Neuron (in vitro differentiated cells): ENCODE measurements at regions not wholly inside any gene's neighbourhood (a gene's known extent, or its start where the extent isn't known, plus 50 kb on each side); places are given as distances from the start of the nearest gene placed in this dataset.
A peak's percentile ranks its signal among the peaks of the same experiment; 100 is the strongest.

Experiments
- H2AFZ ChIP-seq: one replicate; pipeline ENCODE4 v1.6.1; 2013; ENCODE audit warnings: low read depth, mild to moderate bottlenecking, inconsistent platforms, low read length, moderate library complexity
- H3K27me3 ChIP-seq: one replicate; pipeline ENCODE4 v1.6.1; 2013; ENCODE audit warnings: low read length; ENCODE audit not compliant: insufficient read depth
- H3K36me3 ChIP-seq: one replicate; pipeline ENCODE4 v1.6.1; 2013; ENCODE audit warnings: low read length; ENCODE audit not compliant: insufficient read depth
- H3K4me1 ChIP-seq: one replicate; pipeline ENCODE4 v1.6.1; 2013; ENCODE audit warnings: low read length; ENCODE audit not compliant: insufficient read depth
- H3K4me3 ChIP-seq: 2 replicates; pipeline ENCODE4 v1.5.1; 2013; ENCODE audit warnings: mild to moderate bottlenecking, low read length, moderate library complexity
- H3K9me3 ChIP-seq: one replicate; pipeline ENCODE4 v1.6.1; 2013; ENCODE audit warnings: low read length

GRCh38 chr2:204223544-204223943, 287.0 kb downstream of the ICOS start:
- H3K27me3 ChIP-seq: no peaks in the 10 kb centered on the region

GRCh38 chr2:204225671-204226073, 289.1 kb downstream of the ICOS start:
- Histone ChIP-seq H3K4me1 (peaks cover 18% of the 10 kb centered on the region), H2AFZ (no peak overlapping the region), H3K27me3 (no peaks in the 10 kb centered on the region), H3K9me3 (no peaks in the 10 kb centered on the region), H3K4me3 (no peak overlapping the region), H3K36me3 (no peaks in the 10 kb centered on the region)

More at GRCh38 chr2:204223544-204223943, 287.0 kb downstream of the ICOS start:
- no peaks in the 10 kb centered on the region for H3K36me3 ChIP-seq
- no peaks in the 10 kb centered on the region for H3K9me3 ChIP-seq
- H3K4me3 ChIP-seq: no peak overlapping the region
- no peak overlapping the region for H2AFZ ChIP-seq
- H3K4me1 ChIP-seq: peaks cover 12% of the 10 kb centered on the region

- no peaks in the 10 kb centered on the region for H3K36me3 ChIP-seq
- H3K4me1 ChIP-seq: peaks cover 18% of the 10 kb centered on the region
- no peaks in the 10 kb centered on the region for H3K9me3 ChIP-seq
- no peaks in the 10 kb centered on the region for H3K27me3 ChIP-seq
- no peak overlapping the region for H3K4me3 ChIP-seq
- H2AFZ ChIP-seq: no peak overlapping the region
Measured at GRCh38 chr2:204226305-204226880, 289.8 kb downstream of the ICOS start.

- H3K27me3 ChIP-seq: no peaks in the 10 kb centered on the region
- H3K36me3 ChIP-seq: no peaks in the 10 kb centered on the region
- peak overlapping the region; percentile 30 for H3K4me3 ChIP-seq
- H3K9me3 ChIP-seq: no peaks in the 10 kb centered on the region
- H3K4me1 ChIP-seq: peaks cover 18% of the 10 kb centered on the region
- H2AFZ ChIP-seq: peak overlapping the region; percentile 18
Measured at GRCh38 chr2:204228169-204228886, 291.8 kb downstream of the ICOS start.

GRCh38 chr2:204234248-204234647, 297.7 kb downstream of the ICOS start:
- Histone ChIP-seq H3K36me3 (no peaks in the 10 kb centered on the region), H3K27me3 (no peaks in the 10 kb centered on the region), H2AFZ (no peak overlapping the region), H3K4me1 (no peaks in the 10 kb centered on the region), H3K9me3 (no peaks in the 10 kb centered on the region), H3K4me3 (no peak overlapping the region)

GRCh38 chr2:204234879-204235278, 298.3 kb downstream of the ICOS start:
- no peaks in the 10 kb centered on the region for H3K4me1 ChIP-seq
- no peak overlapping the region for H2AFZ ChIP-seq
- no peak overlapping the region for H3K4me3 ChIP-seq
- H3K9me3 ChIP-seq: no peaks in the 10 kb centered on the region
- H3K27me3 ChIP-seq: no peaks in the 10 kb centered on the region
- H3K36me3 ChIP-seq: no peaks in the 10 kb centered on the region

GRCh38 chr2:204237416-204237815, 300.9 kb downstream of the ICOS start:
- H3K4me1 ChIP-seq: no peaks in the 10 kb centered on the region
- no peak overlapping the region for H2AFZ ChIP-seq
- no peaks in the 10 kb centered on the region for H3K36me3 ChIP-seq
- H3K27me3 ChIP-seq: no peaks in the 10 kb centered on the region
- no peak overlapping the region for H3K4me3 ChIP-seq
- H3K9me3 ChIP-seq: no peaks in the 10 kb centered on the region

- H3K9me3 ChIP-seq: no peaks in the 10 kb centered on the region
- no peaks in the 10 kb centered on the region for H3K27me3 ChIP-seq
- H3K4me3 ChIP-seq: no peak overlapping the region
- H2AFZ ChIP-seq: no peak overlapping the region
- no peaks in the 10 kb centered on the region for H3K36me3 ChIP-seq
- no peaks in the 10 kb centered on the region for H3K4me1 ChIP-seq
Measured at GRCh38 chr2:204239411-204240165, 303.0 kb downstream of the ICOS start.

GRCh38 chr2:204240961-204241360, 304.3 kb upstream of the PARD3B start:
- Histone ChIP-seq H3K27me3 (no peaks in the 10 kb centered on the region), H3K4me1 (no peaks in the 10 kb centered on the region), H3K4me3 (no peak overlapping the region), H3K9me3 (no peaks in the 10 kb centered on the region), H2AFZ (no peak overlapping the region), H3K36me3 (no peaks in the 10 kb centered on the region)

- H2AFZ ChIP-seq: no peak overlapping the region
- H3K4me3 ChIP-seq: no peak overlapping the region
Measured at GRCh38 chr2:204249437-204249836, 295.8 kb upstream of the PARD3B start.

GRCh38 chr2:204250692-204251091, 294.6 kb upstream of the PARD3B start:
- no peaks in the 10 kb centered on the region for H3K27me3 ChIP-seq
- no peaks in the 10 kb centered on the region for H3K9me3 ChIP-seq
- peaks cover 9% of the 10 kb centered on the region for H3K4me1 ChIP-seq
- no peaks in the 10 kb centered on the region for H3K36me3 ChIP-seq
- H3K4me3 ChIP-seq: no peak overlapping the region
- no peak overlapping the region for H2AFZ ChIP-seq

More at GRCh38 chr2:204249437-204249836, 295.8 kb upstream of the PARD3B start:
- Histone ChIP-seq H3K9me3 (no peaks in the 10 kb centered on the region), H3K4me1 (no peaks in the 10 kb centered on the region), H3K27me3 (no peaks in the 10 kb centered on the region), H3K36me3 (no peaks in the 10 kb centered on the region)

GRCh38 chr2:204251158-204251997, 293.9 kb upstream of the PARD3B start:
- no peak overlapping the region for H3K4me3 ChIP-seq
- H3K27me3 ChIP-seq: no peaks in the 10 kb centered on the region
- peaks cover 14% of the 10 kb centered on the region for H3K4me1 ChIP-seq
- H2AFZ ChIP-seq: no peak overlapping the region
- no peaks in the 10 kb centered on the region for H3K36me3 ChIP-seq
- no peaks in the 10 kb centered on the region for H3K9me3 ChIP-seq

GRCh38 chr2:204251998-204252376, 293.3 kb upstream of the PARD3B start:
- Histone ChIP-seq H3K4me1 (peaks cover 15% of the 10 kb centered on the region), H3K4me3 (no peak overlapping the region), H3K36me3 (no peaks in the 10 kb centered on the region), H2AFZ (no peak overlapping the region), H3K27me3 (no peaks in the 10 kb centered on the region), H3K9me3 (no peaks in the 10 kb centered on the region)
